ENCODE measurements at regions not wholly inside any gene's neighbourhood (a gene's known extent, or its start where the extent isn't known, plus 50 kb on each side); places are given as distances from the start of the nearest gene placed in this dataset.
"Not testable (repeated sequence)": the region's sequence is repeated elsewhere in the genome, so short reads cannot be mapped to it uniquely, and the experiment has no call there.

- peak; percentile 9 for DNase-seq (ENCODE audit: low read depth)
These were observed 577.8 kb upstream of the SLITRK5 start for GRCh38 chr13:87093399-87093798.

- peak; percentile 56 for DNase-seq (ENCODE audit: low read depth)
These were observed 576.5 kb upstream of the SLITRK5 start for GRCh38 chr13:87094646-87095045.

GRCh38 chr13:87100431-87100830 lies 570.7 kb upstream of the SLITRK5 start:
- DNase-seq (ENCODE audit: low read depth): no peak

DNA sequence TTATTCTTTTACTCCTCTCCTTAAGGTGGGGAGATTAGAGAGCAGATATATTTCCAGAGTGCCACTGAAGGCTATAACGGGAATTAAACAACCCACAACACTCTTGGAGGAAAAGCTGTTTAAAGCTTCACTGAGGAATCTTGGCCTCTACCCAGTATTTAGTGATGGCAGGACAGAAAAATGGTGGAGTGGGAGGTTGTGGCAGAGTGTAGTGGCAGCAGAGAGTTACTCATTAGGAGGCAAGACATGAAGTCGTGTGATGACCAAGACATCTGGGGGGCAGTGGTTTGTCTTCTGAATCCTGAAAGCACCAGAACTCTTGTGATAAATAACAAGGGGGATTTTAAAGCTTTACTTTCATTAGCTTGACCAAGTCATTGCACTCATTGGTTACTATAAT lies 563.5 kb upstream of the SLITRK5 start:
- DNase-seq (ENCODE audit: low read depth): no peak

DNA sequence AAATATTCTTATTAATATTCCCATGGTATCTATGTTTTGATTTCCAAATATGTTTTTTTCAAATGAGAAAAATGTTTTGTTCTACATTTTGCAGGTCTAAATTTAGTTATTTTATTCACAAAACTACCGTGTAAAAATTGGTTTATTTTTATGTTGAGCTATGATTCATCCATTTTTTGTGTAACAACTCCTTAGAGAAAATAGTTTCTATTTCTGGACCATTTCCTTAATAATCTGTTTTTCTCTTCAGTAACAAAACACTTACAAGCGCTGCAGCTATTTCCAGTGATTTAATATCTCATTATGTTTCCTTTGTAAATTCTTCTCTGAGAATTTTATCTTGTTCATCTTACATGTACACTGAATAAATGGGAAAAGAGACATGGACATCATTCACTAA lies 550.7 kb upstream of the SLITRK5 start:
- DNase-seq (ENCODE audit: low read depth): no peak

GRCh38 chr13:87122551-87122950 lies 548.6 kb upstream of the SLITRK5 start:
- DNase-seq (ENCODE audit: low read depth): peak; percentile 67

- DNase-seq (ENCODE audit: low read depth): peak; percentile 100
These were observed 547.0 kb upstream of the SLITRK5 start for GRCh38 chr13:87123987-87124784.

GRCh38 chr13:87124785-87125074 lies 546.4 kb upstream of the SLITRK5 start:
- DNase-seq (ENCODE audit: low read depth): no peak

GRCh38 chr13:87128036-87128435 lies 543.1 kb upstream of the SLITRK5 start:
- DNase-seq (ENCODE audit: low read depth): peak; percentile 89

GRCh38 chr13:87128491-87128890 lies 542.7 kb upstream of the SLITRK5 start:
- peak; percentile 28 for DNase-seq (ENCODE audit: low read depth)

DNA sequence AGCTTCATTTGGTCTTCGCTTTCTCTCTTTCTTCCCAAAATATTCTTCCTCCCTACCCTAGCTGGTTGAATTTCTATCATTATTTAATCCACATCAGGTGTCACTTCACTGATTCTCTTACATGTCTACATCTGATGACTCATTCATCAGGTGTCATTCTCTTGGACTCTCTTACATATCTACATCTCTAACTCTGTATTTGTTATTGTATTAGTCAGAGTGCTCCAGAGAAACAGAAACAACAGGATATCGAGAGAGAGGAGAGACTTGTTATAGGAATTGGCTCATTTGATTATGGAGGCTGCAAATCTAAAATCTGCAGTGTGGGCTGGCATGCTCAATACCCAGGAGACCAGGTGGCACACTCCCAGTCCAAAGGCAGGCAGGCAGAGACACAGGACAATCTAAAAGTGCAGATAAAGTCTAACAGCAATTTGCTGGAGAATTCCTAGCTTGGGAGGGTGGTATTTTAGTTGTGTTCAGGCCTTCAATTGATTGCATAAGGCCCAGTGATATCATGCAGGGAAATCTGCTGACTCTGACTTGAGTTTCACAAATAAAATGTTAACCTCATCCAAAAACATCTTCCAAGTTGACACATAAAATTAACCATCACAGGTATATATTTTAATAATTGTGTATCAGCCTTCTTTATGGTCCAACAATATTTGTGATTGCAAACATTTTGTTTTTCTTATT lies 541.4 kb upstream of the SLITRK5 start:
- DNase-seq (ENCODE audit: low read depth): peak; percentile 79

DNA sequence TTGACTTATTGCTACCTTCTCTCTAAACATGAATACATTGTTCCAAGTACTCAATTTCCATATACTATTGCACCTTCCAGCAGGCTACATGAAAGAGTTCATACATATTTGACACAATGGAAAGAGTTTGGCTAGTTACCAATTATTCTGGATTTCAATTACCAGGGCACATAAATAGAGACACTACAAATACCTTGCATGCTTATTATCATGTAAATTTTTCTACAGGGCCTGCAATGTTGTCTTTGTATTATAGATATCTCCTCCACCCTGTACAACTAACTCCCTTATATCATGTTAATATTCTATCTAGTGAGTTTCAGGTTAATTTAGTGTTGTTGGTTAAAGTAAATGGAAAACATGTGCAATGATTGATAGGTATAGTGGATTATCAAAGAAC lies 540.7 kb upstream of the SLITRK5 start:
- DNase-seq (ENCODE audit: low read depth): no peak

DNA sequence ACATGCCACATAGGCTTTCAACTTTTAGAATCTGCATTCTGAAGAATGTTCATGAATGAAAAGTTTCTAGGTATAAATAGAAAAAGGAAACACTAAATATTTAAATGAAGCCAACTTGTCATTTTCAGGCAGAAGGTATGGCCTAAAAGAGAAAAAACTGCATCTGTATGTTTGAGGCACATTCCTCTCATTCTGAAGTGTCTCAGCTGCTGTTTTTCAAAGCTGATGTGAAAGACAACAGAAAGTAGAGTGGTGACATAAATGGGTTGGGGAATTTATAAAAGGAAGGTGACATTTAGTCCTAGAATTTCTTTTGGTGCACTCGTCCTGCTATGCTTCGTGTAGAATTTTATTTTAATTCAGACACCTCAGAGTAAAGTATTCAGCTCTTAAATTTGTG lies 539.6 kb upstream of the SLITRK5 start:
- DNase-seq (ENCODE audit: low read depth): no peak

GRCh38 chr13:87138866-87139265 lies 532.3 kb upstream of the SLITRK5 start:
- no peak for DNase-seq (ENCODE audit: low read depth)

- peak; percentile 51 for DNase-seq (ENCODE audit: low read depth)
These were observed 524.1 kb upstream of the SLITRK5 start for GRCh38 chr13:87147076-87147475.

- no peak for DNase-seq (ENCODE audit: low read depth)
These were observed 517.8 kb upstream of the SLITRK5 start for GRCh38 chr13:87153371-87153770.

- DNase-seq (ENCODE audit: low read depth): no peak
These were observed 504.8 kb upstream of the SLITRK5 start for GRCh38 chr13:87166348-87166747.

- DNase-seq (ENCODE audit: low read depth): no peak
These were observed 502.8 kb upstream of the SLITRK5 start for GRCh38 chr13:87168390-87168789.

DNA sequence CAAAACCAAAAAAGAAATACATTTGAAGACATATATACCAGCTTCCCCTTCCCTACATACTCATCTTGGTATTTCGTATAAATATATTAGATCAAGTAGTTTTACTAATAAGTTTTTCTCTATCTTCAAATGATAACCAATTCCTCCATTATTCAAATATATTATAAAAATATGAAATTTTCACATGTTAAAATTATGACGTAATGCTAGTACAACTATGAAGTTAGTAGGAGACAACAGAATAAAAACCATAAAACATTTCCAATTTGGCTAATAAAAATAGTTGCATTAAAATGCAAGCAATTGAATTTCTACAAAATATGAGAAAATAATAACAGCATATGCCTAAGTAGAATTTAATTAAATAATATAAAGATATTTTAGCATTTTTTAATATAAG lies 501.8 kb upstream of the SLITRK5 start:
- no peak for DNase-seq (ENCODE audit: low read depth)

DNA sequence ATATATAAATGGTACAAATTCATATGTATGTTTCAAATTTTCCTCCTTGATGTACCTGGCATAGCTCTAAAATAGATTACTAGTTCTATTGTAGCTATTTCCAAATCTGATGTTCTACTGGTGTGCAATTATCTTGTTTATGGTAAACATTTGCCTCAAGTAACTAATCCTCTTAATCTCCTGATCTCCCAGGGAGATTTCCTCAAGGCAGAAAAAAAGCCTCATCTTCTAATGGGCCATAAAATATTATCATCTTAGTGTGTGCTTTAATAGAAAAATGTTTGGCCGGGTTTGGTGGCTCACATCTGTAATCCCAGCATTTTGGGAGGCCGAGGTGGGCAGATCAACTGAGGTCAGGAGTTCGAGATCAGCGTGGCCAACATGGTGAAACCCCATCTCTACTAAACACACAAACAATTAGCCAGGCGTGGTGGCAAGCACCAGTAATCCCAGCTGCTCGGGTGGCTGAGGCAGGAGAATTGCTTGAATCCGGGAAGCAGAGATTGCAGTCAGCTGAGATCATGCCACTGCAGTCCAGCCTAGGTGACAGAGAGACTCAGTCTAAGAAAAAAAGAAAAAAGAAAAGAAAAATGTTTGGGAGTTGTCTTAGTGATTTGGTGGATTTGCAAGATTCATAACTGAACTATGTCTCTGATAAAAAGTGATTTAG lies 498.9 kb upstream of the SLITRK5 start:
- peak; percentile 42 for DNase-seq (ENCODE audit: low read depth)

DNA sequence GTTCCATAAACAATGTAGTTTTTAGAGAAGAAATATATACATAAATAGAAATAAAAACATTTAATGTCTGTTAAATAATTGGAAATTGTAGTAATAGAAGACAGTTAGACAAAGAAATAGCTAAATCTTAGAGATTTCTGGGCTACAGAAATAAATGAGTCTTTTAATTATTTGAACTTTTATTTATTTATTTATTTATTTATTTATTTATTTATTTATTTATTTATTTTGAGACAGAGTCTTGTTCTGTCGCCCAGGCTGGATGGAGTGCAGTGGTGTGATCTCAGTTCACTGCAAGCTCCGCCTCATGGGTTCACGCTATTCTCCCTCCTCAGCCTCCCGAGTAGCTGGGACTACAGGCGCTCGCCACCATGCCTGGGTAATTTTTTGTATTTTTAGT lies 486.0 kb upstream of the SLITRK5 start:
- DNase-seq (ENCODE audit: low read depth): not testable (repeated sequence)

DNA sequence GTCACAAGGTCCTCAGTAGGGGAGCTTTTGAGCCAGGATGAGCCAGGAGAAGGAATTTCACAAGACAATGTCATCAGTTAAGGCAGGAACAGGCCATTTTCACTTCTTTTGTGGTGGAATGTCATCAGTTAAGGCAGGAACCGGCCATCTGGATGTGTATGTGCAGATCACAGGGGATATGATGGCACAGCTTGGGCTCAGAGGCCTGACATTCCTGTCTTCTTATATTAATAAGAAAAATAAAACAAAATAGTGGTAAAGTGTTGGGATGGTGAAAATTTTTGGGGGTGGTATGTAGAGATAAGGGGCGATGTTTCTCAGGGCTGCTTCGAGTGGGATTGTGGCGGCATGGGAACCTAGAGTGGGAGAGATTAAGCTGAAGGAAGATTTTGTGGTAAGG lies 484.5 kb upstream of the SLITRK5 start:
- not testable (repeated sequence) for DNase-seq (ENCODE audit: low read depth)

DNA sequence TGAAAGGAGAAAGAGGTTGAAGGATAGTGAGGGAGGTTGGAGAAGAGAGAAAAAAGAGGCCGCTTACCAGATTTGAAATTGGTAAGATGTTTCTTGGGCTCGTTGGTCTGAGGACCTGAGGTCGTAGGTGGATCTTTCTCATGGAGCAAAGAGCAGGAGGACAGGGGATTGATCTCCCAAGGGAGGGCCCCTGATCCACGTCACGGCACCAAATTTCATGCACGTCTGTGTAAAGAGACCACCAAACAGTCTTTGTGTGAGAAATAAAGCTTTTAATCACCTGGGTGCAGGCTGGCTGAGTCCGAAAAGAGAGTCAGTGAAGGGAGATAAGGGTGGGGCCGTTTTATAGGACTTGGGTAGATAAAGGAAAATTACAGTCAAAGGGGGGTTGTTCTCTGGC lies 479.7 kb upstream of the SLITRK5 start:
- DNase-seq (ENCODE audit: low read depth): not testable (repeated sequence)

Measured in renal cortical epithelial cell (primary cell).